Breast epithelium (tissue), 4 donors: ENCODE measurements at regions not wholly inside any gene's neighbourhood (a gene's known extent, or its start where the extent isn't known, plus 50 kb on each side); places are given as distances from the start of the nearest gene placed in this dataset.

ENCODE experiments used
- DNase-seq, 2 donors: peaks; one replicate each; pipeline ENCODE4 v3.0.0-alpha.2; 2019; ENCODE audit warnings: low spot score in 2 of 2
- H3K27ac ChIP-seq, 2 donors: fragments of 200-600 bp; sonication (generic) in 1 of 2; one replicate each; pipeline ENCODE4 v1.5.1; 2016 to 2019; ENCODE audit warnings: mild to moderate bottlenecking in 1 of 2
- H3K27me3 ChIP-seq, 2 donors: fragments of 200-600 bp; sonication (generic) in 1 of 2; one replicate each; pipeline versions ENCODE4 v1.5.1 to v1.6.0; 2017 to 2019; ENCODE audit warnings: control low read depth in 1 of 2, mild to moderate bottlenecking in 1 of 2
- H3K36me3 ChIP-seq: fragments of 200-600 bp; one replicate; pipeline ENCODE4 v1.5.1; 2019
- H3K4me1 ChIP-seq, 2 donors: fragments of 200-600 bp; sonication (generic); one replicate each; pipeline ENCODE4 v1.5.1; 2016 to 2019; ENCODE audit warnings: control low read depth in 1 of 2
- H3K4me3 ChIP-seq, 3 donors: fragments of 200-600 bp; sonication (generic); 1 replicate in 2 of 3; 2 replicates in 1 of 3; pipeline ENCODE4 v1.5.1; 2016 to 2019; ENCODE audit warnings: mild to moderate bottlenecking in 3 of 3, moderate library complexity in 2 of 3
- H3K9me3 ChIP-seq, 2 donors: fragments of 200-600 bp; sonication (generic) in 1 of 2; one replicate each; pipeline ENCODE4 v1.5.1; 2016 to 2019; ENCODE audit warnings: control low read depth in 1 of 2
- POLR2A ChIP-seq: fragments of 450-650 bp; IDR thresholded peaks from one replicate; pipeline ENCODE4 v1.6.1; 2016; ENCODE audit warnings: antibody characterized with exemption, mild to moderate bottlenecking, moderate library complexity
- POLR2AphosphoS5 ChIP-seq, 3 donors: sonication (generic); formaldehyde crosslinking; IDR thresholded peaks; one replicate each; pipeline ENCODE4 v1.6.1; 2017; ENCODE audit warnings: antibody characterized with exemption in 3 of 3
- intact Hi-C: fragments of 100-400 bp; cut with DNase I; formaldehyde crosslinking; loops from one replicate; pipeline ENCODE4 v1.15.1; 2023; ENCODE audit warnings: low total_unique reads
- TF ChIP-seq, protein P1 (sequence below), 3 donors: fragments of 450-650 bp; IDR thresholded peaks; one replicate each; pipeline ENCODE4 v1.5.1; 2016 to 2017; ENCODE audit warnings: antibody characterized with exemption in 3 of 3, mild to moderate bottlenecking in 3 of 3, moderate library complexity in 3 of 3

DNA sequence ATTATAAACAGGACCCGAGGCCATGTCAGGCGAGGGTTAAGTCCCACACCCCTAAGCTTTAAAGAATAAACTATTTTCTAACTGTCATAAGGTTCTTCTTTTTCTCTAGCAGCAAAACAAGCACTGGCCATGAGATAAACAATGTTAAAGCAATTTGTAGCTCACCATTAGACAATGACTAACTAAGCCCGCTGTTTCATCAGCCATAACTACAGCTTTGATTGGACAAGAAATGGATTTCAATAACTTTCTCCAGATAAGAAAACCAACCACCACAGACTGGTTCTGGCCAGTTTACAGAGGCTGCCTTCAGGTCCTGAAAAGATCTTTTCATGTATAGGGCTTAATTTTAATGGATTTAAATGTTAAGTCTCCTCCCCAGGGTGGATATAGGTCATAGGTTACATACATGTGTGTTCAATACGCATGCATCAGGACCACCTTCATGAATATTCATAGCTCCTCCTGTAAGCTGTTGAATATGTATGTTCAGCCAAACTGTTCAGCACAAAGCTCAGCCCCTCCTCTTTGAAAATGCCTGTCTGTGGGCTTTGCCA lies 108.7 kb upstream of the RAB6C start:
- no peak overlapping the region for H3K4me3 ChIP-seq
- intact Hi-C loops: no loop called here
- no peaks in the 10 kb centered on the region for H3K9me3 ChIP-seq
- no peaks in the 10 kb centered on the region for H3K27me3 ChIP-seq
- no peak for DNase-seq
- TF ChIP-seq POLR2A: no peak
- TF ChIP-seq, protein P1, sequence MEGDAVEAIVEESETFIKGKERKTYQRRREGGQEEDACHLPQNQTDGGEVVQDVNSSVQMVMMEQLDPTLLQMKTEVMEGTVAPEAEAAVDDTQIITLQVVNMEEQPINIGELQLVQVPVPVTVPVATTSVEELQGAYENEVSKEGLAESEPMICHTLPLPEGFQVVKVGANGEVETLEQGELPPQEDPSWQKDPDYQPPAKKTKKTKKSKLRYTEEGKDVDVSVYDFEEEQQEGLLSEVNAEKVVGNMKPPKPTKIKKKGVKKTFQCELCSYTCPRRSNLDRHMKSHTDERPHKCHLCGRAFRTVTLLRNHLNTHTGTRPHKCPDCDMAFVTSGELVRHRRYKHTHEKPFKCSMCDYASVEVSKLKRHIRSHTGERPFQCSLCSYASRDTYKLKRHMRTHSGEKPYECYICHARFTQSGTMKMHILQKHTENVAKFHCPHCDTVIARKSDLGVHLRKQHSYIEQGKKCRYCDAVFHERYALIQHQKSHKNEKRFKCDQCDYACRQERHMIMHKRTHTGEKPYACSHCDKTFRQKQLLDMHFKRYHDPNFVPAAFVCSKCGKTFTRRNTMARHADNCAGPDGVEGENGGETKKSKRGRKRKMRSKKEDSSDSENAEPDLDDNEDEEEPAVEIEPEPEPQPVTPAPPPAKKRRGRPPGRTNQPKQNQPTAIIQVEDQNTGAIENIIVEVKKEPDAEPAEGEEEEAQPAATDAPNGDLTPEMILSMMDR (IDR thresholded peaks at IDR 0.05): no peak
- H3K4me1 ChIP-seq: no peaks in the 10 kb centered on the region
- no peaks in the 10 kb centered on the region for H3K36me3 ChIP-seq
- H3K27ac ChIP-seq: no peak overlapping the region

DNA sequence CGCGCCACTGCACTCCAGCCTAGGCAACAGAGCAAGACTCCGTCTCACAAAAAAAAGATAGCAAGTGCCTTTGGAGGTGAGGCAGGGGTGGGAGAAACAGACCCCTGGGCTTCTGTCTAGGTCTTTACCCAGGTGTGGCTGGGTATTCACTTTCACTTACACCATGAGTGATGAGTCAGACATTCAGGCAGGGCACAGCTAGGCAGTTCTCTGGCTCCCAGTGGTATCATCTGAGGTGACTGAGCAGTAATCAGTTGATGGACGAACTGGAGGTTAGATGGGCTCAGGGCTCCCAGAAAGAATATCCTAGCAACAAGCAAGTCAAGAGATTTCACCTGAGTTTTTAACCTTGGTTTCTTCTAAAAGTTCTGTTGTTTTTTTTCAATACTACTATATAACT lies 107.0 kb upstream of the RAB6C start:
- Histone ChIP-seq H3K27ac (no peak overlapping the region), H3K9me3 (no peaks in the 10 kb centered on the region), H3K36me3 (no peaks in the 10 kb centered on the region), H3K27me3 (no peaks in the 10 kb centered on the region), H3K4me3 (no peak overlapping the region), H3K4me1 (no peaks in the 10 kb centered on the region)
- DNase-seq: no peak
- intact Hi-C loops: no loop called here
- TF ChIP-seq, protein P1 (IDR thresholded peaks at IDR 0.05): no peak
- TF ChIP-seq POLR2A: no peak
- no peak for TF ChIP-seq POLR2AphosphoS5 (IDR thresholded peaks at IDR 0.05)

DNA sequence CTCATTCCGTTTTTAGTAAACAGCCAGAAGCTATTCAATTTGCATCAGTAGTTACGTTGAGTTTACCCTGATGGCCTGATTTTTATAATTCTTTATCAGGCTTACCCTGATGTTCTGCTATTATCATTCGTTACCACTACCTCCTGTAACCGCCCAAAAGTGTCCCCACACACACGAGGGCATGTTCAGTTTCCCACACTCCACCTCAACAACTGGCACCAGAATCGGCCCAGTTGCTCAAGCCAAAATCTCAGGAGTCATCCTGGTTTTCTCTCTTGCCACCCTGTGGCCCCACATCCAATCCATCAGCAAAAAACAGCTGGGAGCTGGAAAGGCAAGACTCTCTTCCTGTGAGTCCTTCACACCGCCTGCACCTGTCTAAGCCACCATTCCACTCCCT lies 102.9 kb upstream of the RAB6C start:
- Histone ChIP-seq H3K36me3 (no peaks in the 10 kb centered on the region), H3K27me3 (no peaks in the 10 kb centered on the region), H3K4me1 (peaks cover 0 to 4% of the 10 kb centered on the region in 2 donors), H3K9me3 (no peaks in the 10 kb centered on the region), H3K4me3 (peak overlapping the region; percentile 55 to 94 (median 61)), H3K27ac (peak overlapping the region in 1 of 2 donors; percentile 63)
- peak in 1 of 2 donors; percentile 13 for DNase-seq
- intact Hi-C loops: no loop called here
- TF ChIP-seq POLR2A (no peak), POLR2AphosphoS5 (IDR thresholded peaks at IDR 0.05) (no peak)
- TF ChIP-seq, protein P1 (IDR thresholded peaks at IDR 0.05): no peak

DNA sequence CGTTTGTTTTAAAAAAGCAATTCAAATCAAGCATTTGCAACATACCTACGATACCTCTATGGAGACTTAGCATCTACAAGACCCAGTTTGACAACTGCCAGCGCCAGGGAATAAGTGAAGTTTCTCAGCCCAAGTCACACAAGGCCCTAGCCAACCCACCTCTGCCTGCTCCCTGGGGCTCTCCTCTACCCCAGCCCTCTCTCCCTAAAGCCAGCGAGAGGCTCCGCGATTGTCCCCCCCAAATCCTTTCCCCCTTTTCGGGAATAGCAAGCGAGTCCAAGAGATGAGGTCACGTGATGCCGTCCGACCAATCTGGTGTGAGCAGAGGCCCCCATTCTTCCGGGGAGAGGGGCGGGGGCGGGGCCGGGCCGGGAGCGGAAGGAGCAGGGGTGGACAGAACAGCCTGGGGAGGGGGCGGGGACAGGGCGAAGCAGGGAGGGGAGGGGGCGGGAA lies 102.2 kb upstream of the RAB6C start:
- intact Hi-C loops: no loop called here
- Histone ChIP-seq H3K27ac (peak overlapping the region; percentile 63 to 93), H3K4me3 (peak overlapping the region; percentile 55 to 94 (median 61)), H3K4me1 (peaks cover 0 to 4% of the 10 kb centered on the region in 2 donors), H3K27me3 (no peaks in the 10 kb centered on the region), H3K9me3 (no peaks in the 10 kb centered on the region), H3K36me3 (no peaks in the 10 kb centered on the region)
- TF ChIP-seq, protein P1 (IDR thresholded peaks at IDR 0.05): no peak
- no peak for TF ChIP-seq POLR2A
- TF ChIP-seq POLR2AphosphoS5 (IDR thresholded peaks at IDR 0.05): no peak
- peak; percentile 93 for DNase-seq

DNA sequence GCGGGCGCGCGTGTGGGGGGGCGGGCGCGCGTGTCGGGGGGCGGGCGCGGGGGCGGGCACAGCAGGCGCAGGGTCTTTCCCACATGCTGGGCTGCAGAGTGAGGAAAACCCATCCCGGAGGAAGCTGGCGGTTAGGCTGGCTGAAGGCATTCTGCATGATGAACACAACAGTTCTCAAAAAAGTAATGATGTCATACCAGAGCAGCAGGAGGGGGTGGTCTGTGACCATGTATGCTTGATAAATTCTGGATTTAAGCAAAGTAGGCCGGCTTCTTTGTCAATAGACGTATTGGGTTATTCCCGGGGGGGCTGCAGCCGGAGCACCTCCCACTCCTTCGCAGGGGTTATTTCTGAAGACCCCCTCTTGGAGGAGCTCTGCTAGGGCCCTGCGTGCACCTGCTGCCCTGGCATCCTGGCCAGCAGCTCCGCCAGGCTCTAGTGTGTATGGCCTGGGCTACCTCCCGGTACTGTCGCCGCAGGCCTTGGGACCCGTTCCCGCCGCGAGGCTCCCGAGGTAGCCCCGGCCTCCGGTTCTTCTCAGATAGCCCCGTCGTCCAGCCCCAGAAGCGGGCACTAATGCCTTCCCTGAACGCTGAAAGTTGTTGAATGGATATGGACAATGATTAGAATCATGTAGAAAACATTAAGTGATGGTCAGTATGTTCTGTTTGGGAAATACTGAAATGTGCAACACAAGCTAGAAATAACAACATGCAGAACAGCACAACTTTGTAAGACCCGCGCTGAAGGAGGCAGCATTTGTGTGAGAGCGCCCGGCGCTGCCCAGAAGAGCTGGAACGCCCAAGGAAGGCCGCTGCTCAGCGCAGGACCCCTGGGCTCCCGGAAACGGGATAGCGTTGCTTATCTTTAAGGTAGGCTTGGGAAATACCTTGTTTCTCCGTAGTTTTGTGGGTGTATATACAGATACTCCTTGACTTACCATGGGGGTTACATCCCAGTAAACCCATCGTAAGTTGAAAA lies 101.4 kb upstream of the RAB6C start:
- intact Hi-C loops: no loop called here
- peak overlapping the region; percentile 4 to 69 for H3K27ac ChIP-seq
- no peaks in the 10 kb centered on the region for H3K9me3 ChIP-seq
- no peaks in the 10 kb centered on the region for H3K36me3 ChIP-seq
- H3K27me3 ChIP-seq: no peaks in the 10 kb centered on the region
- peak overlapping the region; percentile 55 to 94 (median 61) for H3K4me3 ChIP-seq
- peaks cover 0 to 4% of the 10 kb centered on the region in 2 donors for H3K4me1 ChIP-seq
- DNase-seq: peak in 1 of 2 donors; percentile 40
- TF ChIP-seq POLR2A (no peak), POLR2AphosphoS5 (IDR thresholded peaks at IDR 0.05) (no peak)
- TF ChIP-seq, protein P1 (IDR thresholded peaks at IDR 0.05): no peak
